Activated naive CD4-positive, alpha-beta T cell treated with anti-CD3 and anti-CD28 coated beads, Interleukin-2, amount 10 ng/mL, durations not matched to agents 7 days and 5 days (primary cell): ENCODE measurements at regions not wholly inside any gene's neighbourhood (a gene's known extent, or its start where the extent isn't known, plus 50 kb on each side); places are given as distances from the start of the nearest gene placed in this dataset.
"Not testable (repeated sequence)": the region's sequence is repeated elsewhere in the genome, so short reads cannot be mapped to it uniquely, and the experiment has no call there.

Source experiments
- CTCF ChIA-PET: fragments of 350-600 bp; sonication (Branson Sonifier 250); formaldehyde crosslinking; loops from one replicate; lab custom pipeline; 2021; ENCODE audit warnings: antibody characterized with exemption; lab: Charles Lee
- DNase-seq: peaks from one replicate; pipeline ENCODE4 v3.0.0-alpha.2; 2020
- H3K27ac Mint-ChIP-seq: one replicate; pipeline ENCODE4 v1.8.0; 2021; ENCODE audit warnings: mild to moderate bottlenecking, moderate library complexity, mixed read lengths
- H3K27me3 Mint-ChIP-seq: one replicate; pipeline ENCODE4 v1.8.0; 2021; ENCODE audit warnings: mild to moderate bottlenecking, mixed read lengths
- H3K36me3 Mint-ChIP-seq: one replicate; pipeline ENCODE4 v1.8.0; 2021; ENCODE audit warnings: mixed read lengths
- H3K4me1 Mint-ChIP-seq: one replicate; pipeline ENCODE4 v1.8.0; 2021; ENCODE audit warnings: mixed read lengths
- H3K4me3 Mint-ChIP-seq: one replicate; pipeline ENCODE4 v1.8.0; 2021; ENCODE audit warnings: mild to moderate bottlenecking, moderate library complexity, mixed read lengths
- H3K9me3 Mint-ChIP-seq: one replicate; pipeline ENCODE4 v1.8.0; 2021; ENCODE audit warnings: mixed read lengths

- CTCF ChIA-PET: no interaction called here
- H3K4me3 Mint-ChIP-seq: no peak overlapping the region
- H3K27me3 Mint-ChIP-seq: peaks cover 14% of the 10 kb centered on the region
- DNase-seq: no peak
- no peaks in the 10 kb centered on the region for H3K4me1 Mint-ChIP-seq
- no peak overlapping the region for H3K27ac Mint-ChIP-seq
- H3K36me3 Mint-ChIP-seq: no peaks in the 10 kb centered on the region
- peaks cover 22% of the 10 kb centered on the region for H3K9me3 Mint-ChIP-seq
These were observed 130.2 kb upstream of the SULF2 start for GRCh38 chr20:47915495-47915894.

GRCh38 chr20:47914792-47915191, 129.5 kb upstream of the SULF2 start:
- DNase-seq: no peak
- H3K36me3 Mint-ChIP-seq: no peaks in the 10 kb centered on the region
- H3K9me3 Mint-ChIP-seq: peaks cover 22% of the 10 kb centered on the region
- H3K27ac Mint-ChIP-seq: no peak overlapping the region
- CTCF ChIA-PET: no interaction called here
- no peak overlapping the region for H3K4me3 Mint-ChIP-seq
- peaks cover 12% of the 10 kb centered on the region for H3K27me3 Mint-ChIP-seq
- H3K4me1 Mint-ChIP-seq: no peaks in the 10 kb centered on the region

- H3K27me3 Mint-ChIP-seq: peaks cover 13% of the 10 kb centered on the region
- DNase-seq, H3K4me1 Mint-ChIP-seq, CTCF ChIA-PET, H3K4me3 Mint-ChIP-seq, H3K36me3 Mint-ChIP-seq, H3K27ac Mint-ChIP-seq: not testable (repeated sequence)
- H3K9me3 Mint-ChIP-seq: peaks cover 14% of the 10 kb centered on the region
These were observed 127.7 kb upstream of the SULF2 start for GRCh38 chr20:47912786-47913501.

GRCh38 chr20:47912165-47912564, 126.9 kb upstream of the SULF2 start:
- DNase-seq, H3K4me3 Mint-ChIP-seq, H3K27ac Mint-ChIP-seq, CTCF ChIA-PET, H3K9me3 Mint-ChIP-seq, H3K36me3 Mint-ChIP-seq, H3K4me1 Mint-ChIP-seq: not testable (repeated sequence)
- H3K27me3 Mint-ChIP-seq: peaks cover 13% of the 10 kb centered on the region

- H3K36me3 Mint-ChIP-seq, DNase-seq, H3K4me1 Mint-ChIP-seq, H3K9me3 Mint-ChIP-seq, CTCF ChIA-PET, H3K27ac Mint-ChIP-seq, H3K4me3 Mint-ChIP-seq: not testable (repeated sequence)
- peaks cover 13% of the 10 kb centered on the region for H3K27me3 Mint-ChIP-seq
These were observed 124.6 kb upstream of the SULF2 start for GRCh38 chr20:47909696-47910369.

GRCh38 chr20:47908361-47909035, 123.2 kb upstream of the SULF2 start:
- DNase-seq, H3K9me3 Mint-ChIP-seq, H3K4me3 Mint-ChIP-seq, H3K36me3 Mint-ChIP-seq, H3K4me1 Mint-ChIP-seq, CTCF ChIA-PET, H3K27ac Mint-ChIP-seq: not testable (repeated sequence)
- H3K27me3 Mint-ChIP-seq: peaks cover 13% of the 10 kb centered on the region

- H3K4me3 Mint-ChIP-seq, H3K4me1 Mint-ChIP-seq, H3K9me3 Mint-ChIP-seq, H3K36me3 Mint-ChIP-seq, H3K27ac Mint-ChIP-seq, CTCF ChIA-PET, DNase-seq: not testable (repeated sequence)
- H3K27me3 Mint-ChIP-seq: peaks cover 13% of the 10 kb centered on the region
These were observed 122.7 kb upstream of the SULF2 start for GRCh38 chr20:47907951-47908350.

GRCh38 chr20:47907031-47907675, 121.9 kb upstream of the SULF2 start:
- Mint-ChIP-seq H3K4me1 (no peaks in the 10 kb centered on the region), H3K4me3 (no peak overlapping the region), H3K27me3 (peaks cover 10% of the 10 kb centered on the region), H3K36me3 (no peaks in the 10 kb centered on the region), H3K9me3 (no peaks in the 10 kb centered on the region), H3K27ac (no peak overlapping the region)
- CTCF ChIA-PET: no interaction called here
- no peak for DNase-seq

GRCh38 chr20:47906348-47906660, 121.0 kb upstream of the SULF2 start:
- Mint-ChIP-seq H3K9me3 (no peaks in the 10 kb centered on the region), H3K27me3 (peaks cover 6% of the 10 kb centered on the region), H3K36me3 (no peaks in the 10 kb centered on the region), H3K27ac (no peak overlapping the region), H3K4me1 (no peaks in the 10 kb centered on the region), H3K4me3 (no peak overlapping the region)
- DNase-seq: no peak
- CTCF ChIA-PET: no interaction called here

- CTCF ChIA-PET: no interaction called here
- Mint-ChIP-seq H3K36me3 (no peaks in the 10 kb centered on the region), H3K9me3 (no peaks in the 10 kb centered on the region), H3K4me3 (no peak overlapping the region), H3K27me3 (peaks cover 4% of the 10 kb centered on the region), H3K4me1 (no peaks in the 10 kb centered on the region), H3K27ac (no peak overlapping the region)
- no peak for DNase-seq
These were observed 120.5 kb upstream of the SULF2 start for GRCh38 chr20:47905628-47906347.

GRCh38 chr20:47903009-47903408, 117.7 kb upstream of the SULF2 start:
- H3K36me3 Mint-ChIP-seq, H3K4me3 Mint-ChIP-seq, H3K9me3 Mint-ChIP-seq, H3K27me3 Mint-ChIP-seq, CTCF ChIA-PET, H3K4me1 Mint-ChIP-seq, DNase-seq, H3K27ac Mint-ChIP-seq: not testable (repeated sequence)

GRCh38 chr20:47899313-47899712, 114.0 kb upstream of the SULF2 start:
- H3K36me3 Mint-ChIP-seq, H3K4me3 Mint-ChIP-seq, H3K27ac Mint-ChIP-seq, CTCF ChIA-PET, H3K27me3 Mint-ChIP-seq, H3K4me1 Mint-ChIP-seq, DNase-seq, H3K9me3 Mint-ChIP-seq: not testable (repeated sequence)

- Mint-ChIP-seq H3K27me3 (peaks cover 6% of the 10 kb centered on the region), H3K27ac (no peak overlapping the region), H3K4me1 (no peaks in the 10 kb centered on the region), H3K4me3 (no peak overlapping the region), H3K36me3 (no peaks in the 10 kb centered on the region), H3K9me3 (no peaks in the 10 kb centered on the region)
- CTCF ChIA-PET: no interaction called here
- DNase-seq: no peak
These were observed 112.2 kb upstream of the SULF2 start for GRCh38 chr20:47897461-47897860.

GRCh38 chr20:47892681-47893080, 107.4 kb upstream of the SULF2 start:
- CTCF ChIA-PET, H3K27me3 Mint-ChIP-seq, H3K36me3 Mint-ChIP-seq, DNase-seq, H3K4me3 Mint-ChIP-seq, H3K27ac Mint-ChIP-seq, H3K4me1 Mint-ChIP-seq, H3K9me3 Mint-ChIP-seq: not testable (repeated sequence)
